ENCODE measurements at regions not wholly inside any gene's neighbourhood (a gene's known extent, or its start where the extent isn't known, plus 50 kb on each side); places are given as distances from the start of the nearest gene placed in this dataset.
A peak's percentile ranks its signal among the peaks of the same experiment; 100 is the strongest.

GRCh38 chr11:11125618-11126017, 227.4 kb downstream of the CSNK2A3 start:
- DNase-seq (ENCODE audit: insufficient read length) (no peak), FAIRE-seq (no peak)
- no peak for TF ChIP-seq TAF1 (IDR thresholded peaks at IDR 0.05; ENCODE audit: borderline replicate concordance, low read depth, low read length)
- no peak for TF ChIP-seq POLR2AphosphoS5 (IDR thresholded peaks at IDR 0.05; ENCODE audit: low read depth, low read length)
- no peak for TF ChIP-seq POLR2A (IDR thresholded peaks at IDR 0.05; ENCODE audit: low read depth, low read length)

- FAIRE-seq, result peak; percentile 24
- TF ChIP-seq POLR2A (IDR thresholded peaks at IDR 0.05; ENCODE audit: low read depth, low read length) (no peak), TAF1 (IDR thresholded peaks at IDR 0.05; ENCODE audit: borderline replicate concordance, low read depth, low read length) (no peak), POLR2AphosphoS5 (IDR thresholded peaks at IDR 0.05; ENCODE audit: low read depth, low read length) (no peak)
- DNase-seq (ENCODE audit: insufficient read length), result no peak
These were observed 230.3 kb downstream of the CSNK2A3 start for GRCh38 chr11:11122749-11123148.

GRCh38 chr11:11119917-11120316, 233.1 kb downstream of the CSNK2A3 start:
- DNase-seq (ENCODE audit: insufficient read length) (no peak), FAIRE-seq (peak; percentile 17)
- TF ChIP-seq POLR2A (IDR thresholded peaks at IDR 0.05; ENCODE audit: low read depth, low read length) (no peak), POLR2AphosphoS5 (IDR thresholded peaks at IDR 0.05; ENCODE audit: low read depth, low read length) (no peak), TAF1 (IDR thresholded peaks at IDR 0.05; ENCODE audit: borderline replicate concordance, low read depth, low read length) (no peak)

GRCh38 chr11:11117730-11118129, 235.3 kb downstream of the CSNK2A3 start:
- no peak for TF ChIP-seq POLR2A (IDR thresholded peaks at IDR 0.05; ENCODE audit: low read depth, low read length)
- TF ChIP-seq POLR2AphosphoS5 (IDR thresholded peaks at IDR 0.05; ENCODE audit: low read depth, low read length), result no peak
- TF ChIP-seq TAF1 (IDR thresholded peaks at IDR 0.05; ENCODE audit: borderline replicate concordance, low read depth, low read length), result no peak
- no peak for FAIRE-seq
- DNase-seq (ENCODE audit: insufficient read length), result no peak

- DNase-seq (ENCODE audit: insufficient read length) (no peak), FAIRE-seq (no peak)
- TF ChIP-seq POLR2AphosphoS5 (IDR thresholded peaks at IDR 0.05; ENCODE audit: low read depth, low read length) (no peak), POLR2A (IDR thresholded peaks at IDR 0.05; ENCODE audit: low read depth, low read length) (no peak), TAF1 (IDR thresholded peaks at IDR 0.05; ENCODE audit: borderline replicate concordance, low read depth, low read length) (no peak)
These were observed 237.6 kb downstream of the CSNK2A3 start for GRCh38 chr11:11115475-11115874.

- FAIRE-seq, result no peak
- TF ChIP-seq POLR2AphosphoS5 (IDR thresholded peaks at IDR 0.05; ENCODE audit: low read depth, low read length), result no peak
- TF ChIP-seq TAF1 (IDR thresholded peaks at IDR 0.05; ENCODE audit: borderline replicate concordance, low read depth, low read length), result no peak
- no peak for TF ChIP-seq POLR2A (IDR thresholded peaks at IDR 0.05; ENCODE audit: low read depth, low read length)
- no peak for DNase-seq (ENCODE audit: insufficient read length)
These were observed 239.4 kb downstream of the CSNK2A3 start for GRCh38 chr11:11113626-11114025.

GRCh38 chr11:11108026-11108425, 245.0 kb downstream of the CSNK2A3 start:
- FAIRE-seq (no peak), DNase-seq (ENCODE audit: insufficient read length) (no peak)
- TF ChIP-seq POLR2AphosphoS5 (IDR thresholded peaks at IDR 0.05; ENCODE audit: low read depth, low read length) (no peak), TAF1 (IDR thresholded peaks at IDR 0.05; ENCODE audit: borderline replicate concordance, low read depth, low read length) (no peak), POLR2A (IDR thresholded peaks at IDR 0.05; ENCODE audit: low read depth, low read length) (no peak)

GRCh38 chr11:11107076-11107723, 245.8 kb downstream of the CSNK2A3 start:
- no peak for FAIRE-seq
- no peak for DNase-seq (ENCODE audit: insufficient read length)
- no peak for TF ChIP-seq POLR2AphosphoS5 (IDR thresholded peaks at IDR 0.05; ENCODE audit: low read depth, low read length)
- TF ChIP-seq POLR2A (IDR thresholded peaks at IDR 0.05; ENCODE audit: low read depth, low read length), result no peak
- TF ChIP-seq TAF1 (IDR thresholded peaks at IDR 0.05; ENCODE audit: borderline replicate concordance, low read depth, low read length), result no peak

- no peak for FAIRE-seq
- no peak for TF ChIP-seq POLR2AphosphoS5 (IDR thresholded peaks at IDR 0.05; ENCODE audit: low read depth, low read length)
- TF ChIP-seq TAF1 (IDR thresholded peaks at IDR 0.05; ENCODE audit: borderline replicate concordance, low read depth, low read length), result no peak
- TF ChIP-seq POLR2A (IDR thresholded peaks at IDR 0.05; ENCODE audit: low read depth, low read length), result no peak
- no peak for DNase-seq (ENCODE audit: insufficient read length)
These were observed 247.5 kb upstream of the ZBED5 start for GRCh38 chr11:11105361-11105760.

GRCh38 chr11:11095831-11096723, 238.2 kb upstream of the ZBED5 start:
- TF ChIP-seq TAF1 (IDR thresholded peaks at IDR 0.05; ENCODE audit: borderline replicate concordance, low read depth, low read length) (no peak), POLR2AphosphoS5 (IDR thresholded peaks at IDR 0.05; ENCODE audit: low read depth, low read length) (no peak), POLR2A (IDR thresholded peaks at IDR 0.05; ENCODE audit: low read depth, low read length) (no peak)
- FAIRE-seq, result no peak
- no peak for DNase-seq (ENCODE audit: insufficient read length)

- TF ChIP-seq POLR2AphosphoS5 (IDR thresholded peaks at IDR 0.05; ENCODE audit: low read depth, low read length), result no peak
- TF ChIP-seq TAF1 (IDR thresholded peaks at IDR 0.05; ENCODE audit: borderline replicate concordance, low read depth, low read length), result no peak
- no peak for TF ChIP-seq POLR2A (IDR thresholded peaks at IDR 0.05; ENCODE audit: low read depth, low read length)
- no peak for DNase-seq (ENCODE audit: insufficient read length)
- FAIRE-seq, result no peak
These were observed 232.6 kb upstream of the ZBED5 start for GRCh38 chr11:11090495-11090894.

- DNase-seq (ENCODE audit: insufficient read length) (no peak), FAIRE-seq (no peak)
- TF ChIP-seq POLR2AphosphoS5 (IDR thresholded peaks at IDR 0.05; ENCODE audit: low read depth, low read length) (no peak), TAF1 (IDR thresholded peaks at IDR 0.05; ENCODE audit: borderline replicate concordance, low read depth, low read length) (no peak), POLR2A (IDR thresholded peaks at IDR 0.05; ENCODE audit: low read depth, low read length) (no peak)
These were observed 232.0 kb upstream of the ZBED5 start for GRCh38 chr11:11089805-11090204.
